OCI-LY1 (cell line): ENCODE measurements at regions not wholly inside any gene's neighbourhood (a gene's known extent, or its start where the extent isn't known, plus 50 kb on each side); places are given as distances from the start of the nearest gene placed in this dataset.

ENCODE experiments used
- H2AFZ ChIP-seq: fragments of 200-600 bp; sonication (generic), shearing (Covaris generic); 2 replicates; pipeline ENCODE4 v1.6.0; 2014; ENCODE audit warnings: antibody characterized with exemption, mild to moderate bottlenecking, low read length
- H3F3A ChIP-seq: fragments of 200-600 bp; sonication (generic), shearing (Covaris generic); 2 replicates; pipeline ENCODE4 v1.6.0; 2014; ENCODE audit warnings: mild to moderate bottlenecking, antibody characterized with exemption, low read length, moderate library complexity; ENCODE audit not compliant: insufficient read depth
- H3K27ac ChIP-seq: fragments of 200-600 bp; sonication (generic); 2 replicates; pipeline ENCODE4 v1.5.1; 2014; ENCODE audit warnings: low read length, mixed run types, mild to moderate bottlenecking, low read depth; ENCODE audit not compliant: poor library complexity, severe bottlenecking
- H3K27me3 ChIP-seq: fragments of 200-600 bp; sonication (generic); 2 replicates; pipeline ENCODE4 v1.6.0; 2014; ENCODE audit warnings: antibody characterized with exemption, mild to moderate bottlenecking, low read length, moderate library complexity; ENCODE audit not compliant: insufficient read depth
- H3K36me3 ChIP-seq: fragments of 200-600 bp; sonication (generic); 2 replicates; pipeline ENCODE4 v1.6.1; 2014; ENCODE audit warnings: mild to moderate bottlenecking, antibody characterized with exemption, low read length, moderate library complexity, mixed read lengths; ENCODE audit not compliant: insufficient read depth
- H3K4me1 ChIP-seq: fragments of 200-600 bp; sonication (generic); 2 replicates; pipeline ENCODE4 v1.5.1; 2014; ENCODE audit warnings: mild to moderate bottlenecking, low read length, moderate library complexity; ENCODE audit not compliant: insufficient read depth, severe bottlenecking
- H3K4me2 ChIP-seq: fragments of 200-600 bp; sonication (generic), shearing (Covaris generic); 2 replicates; pipeline ENCODE4 v1.6.1; 2014; ENCODE audit warnings: low read length
- H3K4me3 ChIP-seq: fragments of 200-600 bp; sonication (generic); 2 replicates; pipeline ENCODE4 v1.5.1; 2014; ENCODE audit warnings: low read length, low read depth, mild to moderate bottlenecking, mixed read lengths; ENCODE audit not compliant: poor library complexity, severe bottlenecking
- H3K79me2 ChIP-seq: fragments of 200-600 bp; shearing (Covaris generic); 2 replicates; pipeline ENCODE4 v1.6.1; 2016; ENCODE audit warnings: mixed run types, low read length, mixed read lengths; ENCODE audit not compliant: insufficient read depth
- H3K9ac ChIP-seq: fragments of 200-600 bp; sonication (generic), shearing (Covaris generic); 2 replicates; pipeline ENCODE4 v1.6.1; 2014; ENCODE audit warnings: mild to moderate bottlenecking, low read length, mixed read lengths
- H3K9me2 ChIP-seq: fragments of 200-600 bp; sonication (generic), shearing (Covaris generic); 2 replicates; pipeline ENCODE4 v1.6.1; 2014; ENCODE audit warnings: low read depth, mild to moderate bottlenecking, low read length, mixed read lengths
- H3K9me3 ChIP-seq: fragments of 200-600 bp; shearing (Covaris generic); 2 replicates; pipeline ENCODE4 v1.6.1; 2014; ENCODE audit warnings: low read length, mixed read lengths
- H4K20me1 ChIP-seq: fragments of 200-600 bp; sonication (generic), shearing (Covaris generic); 2 replicates; pipeline ENCODE4 v1.6.0; 2016; ENCODE audit warnings: mild to moderate bottlenecking, low read length; ENCODE audit not compliant: insufficient read depth
- EZH2 ChIP-seq: fragments of 200-600 bp; sonication (generic), shearing (Covaris generic); IDR thresholded peaks from 2 replicates; pipeline ENCODE4 v1.8.0; 2017; ENCODE audit warnings: borderline replicate concordance, mixed run types, mild to moderate bottlenecking, antibody characterized with exemption, low read length, moderate library complexity, mixed read lengths
- TF ChIP-seq, protein P1 (sequence below): fragments of 200-600 bp; sonication (generic), shearing (Covaris generic); IDR thresholded peaks from 2 replicates; pipeline ENCODE4 v1.5.1; 2017; ENCODE audit warnings: mild to moderate bottlenecking, antibody characterized with exemption, low read length, moderate library complexity, mixed read lengths

- Histone ChIP-seq H3K4me2 (no peak overlapping the region), H3K36me3 (no peaks in the 10 kb centered on the region), H4K20me1 (no peaks in the 10 kb centered on the region), H3K27ac (no peak overlapping the region), H3K9ac (no peak overlapping the region), H3K4me1 (no peaks in the 10 kb centered on the region), H3K9me3 (no peaks in the 10 kb centered on the region; the same call in 1 of the 2 replicates), H2AFZ (no peak overlapping the region), H3K79me2 (no peaks in the 10 kb centered on the region), H3K4me3 (no peak overlapping the region), H3K9me2 (no peaks in the 10 kb centered on the region), H3F3A (no peaks in the 10 kb centered on the region), H3K27me3 (no peaks in the 10 kb centered on the region)
- TF ChIP-seq EZH2, result no peak
- TF ChIP-seq, protein P1, sequence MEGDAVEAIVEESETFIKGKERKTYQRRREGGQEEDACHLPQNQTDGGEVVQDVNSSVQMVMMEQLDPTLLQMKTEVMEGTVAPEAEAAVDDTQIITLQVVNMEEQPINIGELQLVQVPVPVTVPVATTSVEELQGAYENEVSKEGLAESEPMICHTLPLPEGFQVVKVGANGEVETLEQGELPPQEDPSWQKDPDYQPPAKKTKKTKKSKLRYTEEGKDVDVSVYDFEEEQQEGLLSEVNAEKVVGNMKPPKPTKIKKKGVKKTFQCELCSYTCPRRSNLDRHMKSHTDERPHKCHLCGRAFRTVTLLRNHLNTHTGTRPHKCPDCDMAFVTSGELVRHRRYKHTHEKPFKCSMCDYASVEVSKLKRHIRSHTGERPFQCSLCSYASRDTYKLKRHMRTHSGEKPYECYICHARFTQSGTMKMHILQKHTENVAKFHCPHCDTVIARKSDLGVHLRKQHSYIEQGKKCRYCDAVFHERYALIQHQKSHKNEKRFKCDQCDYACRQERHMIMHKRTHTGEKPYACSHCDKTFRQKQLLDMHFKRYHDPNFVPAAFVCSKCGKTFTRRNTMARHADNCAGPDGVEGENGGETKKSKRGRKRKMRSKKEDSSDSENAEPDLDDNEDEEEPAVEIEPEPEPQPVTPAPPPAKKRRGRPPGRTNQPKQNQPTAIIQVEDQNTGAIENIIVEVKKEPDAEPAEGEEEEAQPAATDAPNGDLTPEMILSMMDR, result no peak
These were observed 403.9 kb upstream of the TNP1 start for GRCh38 chr2:217263756-217264155.

DNA sequence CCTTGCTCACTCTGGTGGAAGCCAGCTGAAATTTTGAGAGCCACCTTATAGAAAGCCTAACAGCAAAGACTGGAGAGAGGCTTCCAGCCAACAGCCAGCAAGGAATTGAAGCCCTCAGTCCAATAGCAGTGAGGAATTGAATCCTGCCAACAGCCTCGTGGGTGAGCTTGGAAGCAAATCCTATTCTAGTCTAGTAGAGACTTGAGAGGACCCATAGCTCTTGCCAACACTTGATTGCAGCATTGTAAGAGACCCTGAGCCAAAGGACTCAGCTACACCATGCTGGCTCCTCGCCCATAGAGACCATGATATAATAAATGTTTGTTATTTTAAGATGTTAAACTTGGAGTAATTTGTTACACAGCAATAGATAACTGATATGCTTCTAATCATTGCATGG lies 403.0 kb upstream of the TNP1 start:
- no peaks in the 10 kb centered on the region for H3K27me3 ChIP-seq
- no peaks in the 10 kb centered on the region; the same call in 1 of the 2 replicates for H3K9me3 ChIP-seq
- H2AFZ ChIP-seq, result no peak overlapping the region
- no peak overlapping the region for H3K9ac ChIP-seq
- TF ChIP-seq EZH2, result no peak
- TF ChIP-seq, protein P1, result no peak
- no peaks in the 10 kb centered on the region for H3K36me3 ChIP-seq
- H3K4me1 ChIP-seq, result no peaks in the 10 kb centered on the region
- H4K20me1 ChIP-seq, result no peaks in the 10 kb centered on the region
- H3K4me3 ChIP-seq, result no peak overlapping the region
- no peaks in the 10 kb centered on the region for H3K9me2 ChIP-seq
- H3K4me2 ChIP-seq, result no peak overlapping the region
- no peak overlapping the region for H3K27ac ChIP-seq
- H3F3A ChIP-seq, result no peaks in the 10 kb centered on the region
- no peaks in the 10 kb centered on the region for H3K79me2 ChIP-seq

DNA sequence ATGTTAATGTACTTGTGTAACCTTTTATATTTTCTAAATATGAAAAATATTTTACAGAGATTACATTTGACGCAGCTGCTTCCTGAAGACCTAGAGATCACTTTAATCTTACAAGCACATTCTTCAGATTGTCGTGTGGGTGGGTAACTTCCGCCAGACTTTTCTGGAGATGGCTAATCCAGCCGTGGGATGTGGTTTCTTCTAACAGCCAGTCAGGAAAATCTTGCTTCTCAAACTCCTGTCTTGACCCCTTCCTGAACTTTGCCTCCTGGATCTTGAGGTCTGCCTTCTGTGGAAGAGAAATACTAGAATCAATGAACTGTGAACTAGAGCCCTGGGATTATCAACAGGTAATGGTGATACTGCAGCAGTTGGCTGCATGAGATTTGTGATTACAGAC lies 401.6 kb upstream of the TNP1 start:
- Histone ChIP-seq H3K27me3 (no peaks in the 10 kb centered on the region), H3F3A (no peaks in the 10 kb centered on the region), H3K9me2 (no peaks in the 10 kb centered on the region), H4K20me1 (no peaks in the 10 kb centered on the region), H3K27ac (no peak overlapping the region), H3K4me2 (no peak overlapping the region), H3K9ac (no peak overlapping the region), H3K4me1 (no peaks in the 10 kb centered on the region), H3K36me3 (no peaks in the 10 kb centered on the region), H3K4me3 (no peak overlapping the region), H2AFZ (no peak overlapping the region), H3K79me2 (no peaks in the 10 kb centered on the region), H3K9me3 (no peaks in the 10 kb centered on the region)
- TF ChIP-seq EZH2, result no peak
- TF ChIP-seq, protein P1, result no peak
